Stimulated activated CD4-positive, alpha-beta T cell treated with anti-CD3 and anti-CD28 coated beads, Interleukin-12 subunit alpha, Interleukin-12 subunit beta, amount 100 ng/mL, for 4 hours (primary cell): ENCODE measurements at regions not wholly inside any gene's neighbourhood (a gene's known extent, or its start where the extent isn't known, plus 50 kb on each side); places are given as distances from the start of the nearest gene placed in this dataset.
"Not testable (repeated sequence)": the region's sequence is repeated elsewhere in the genome, so short reads cannot be mapped to it uniquely, and the experiment has no call there.

Experiments used
- DNase-seq: peaks from one replicate; pipeline ENCODE4 v3.0.0-alpha.2; 2020

- DNase-seq = no peak
Measured at GRCh38 chr21:28636752-28637691, 355.7 kb downstream of the LTN1 start.

GRCh38 chr21:28635541-28635940, 357.1 kb downstream of the LTN1 start:
- DNase-seq = no peak

- DNase-seq = no peak
Measured at GRCh38 chr21:28633839-28634555, 358.7 kb downstream of the LTN1 start.

DNA sequence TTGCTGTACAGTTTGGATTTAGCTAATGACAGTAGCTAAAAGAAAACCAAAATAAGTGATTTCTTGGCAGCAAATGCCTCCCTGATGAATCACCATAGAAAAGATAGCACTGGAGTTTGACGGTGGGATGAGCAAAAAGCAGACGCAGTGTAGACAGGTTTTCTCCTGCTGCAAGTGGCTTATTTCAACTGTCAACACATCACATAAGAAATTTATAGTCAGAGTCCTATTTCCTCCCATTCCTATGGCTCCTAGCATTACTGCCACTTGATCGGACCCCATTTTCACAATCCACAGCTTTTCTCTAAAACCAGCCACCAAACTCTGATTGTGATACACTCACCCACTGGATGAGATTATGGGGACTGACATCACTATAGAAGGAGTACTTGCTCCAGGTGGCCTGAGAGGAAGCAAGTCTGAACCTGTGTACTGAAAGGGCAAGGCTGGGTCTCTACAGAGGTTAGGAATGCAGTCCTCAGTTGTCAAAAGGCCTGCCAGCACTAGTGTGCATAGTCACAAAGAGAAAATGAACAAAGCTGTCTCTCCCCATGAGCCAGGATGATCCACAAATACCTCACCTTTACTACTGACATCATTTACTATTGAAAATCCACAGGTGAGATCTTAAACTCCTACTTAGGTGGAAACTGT, 359.8 kb downstream of the LTN1 start:
- no peak for DNase-seq

DNA sequence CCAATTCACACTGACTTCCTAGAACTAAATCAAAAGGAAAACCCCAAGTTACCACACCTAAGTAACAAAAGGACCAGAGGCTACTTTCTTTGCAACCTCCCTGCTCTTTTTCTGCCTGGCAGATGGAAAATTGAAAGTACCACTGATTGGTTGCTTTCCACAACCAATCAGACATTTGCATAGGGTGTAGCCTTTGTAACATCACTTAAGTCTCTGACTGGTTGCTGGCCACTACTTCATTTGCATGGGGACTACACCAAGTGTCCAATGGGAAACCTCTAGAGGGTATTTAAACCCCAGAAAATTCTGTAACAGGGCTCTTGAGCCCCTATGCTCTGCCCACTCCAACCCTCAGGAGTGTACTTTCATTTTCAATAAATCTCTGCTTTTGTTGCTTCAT, 365.0 kb downstream of the LTN1 start:
- DNase-seq = no peak

DNA sequence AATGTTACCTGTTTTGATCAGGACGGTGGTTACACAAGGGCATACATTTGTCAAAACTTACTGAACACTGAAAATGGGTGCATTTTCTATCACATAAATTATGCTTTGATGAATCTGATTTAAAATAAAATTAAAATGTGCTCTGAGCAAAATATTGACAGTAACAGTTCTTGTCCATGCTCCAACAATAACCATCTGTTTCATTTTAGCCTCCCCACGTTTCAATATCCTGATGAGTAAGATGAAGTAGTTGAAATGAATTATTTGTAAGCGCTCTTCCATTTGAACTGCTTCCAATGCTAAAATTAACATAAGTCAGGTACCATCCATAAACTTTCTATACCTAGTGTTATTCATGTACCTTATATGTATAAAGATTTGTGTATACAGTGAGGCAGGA, 365.4 kb downstream of the LTN1 start:
- no peak for DNase-seq

GRCh38 chr21:28624626-28625025, 368.1 kb downstream of the LTN1 start:
- no peak for DNase-seq

DNA sequence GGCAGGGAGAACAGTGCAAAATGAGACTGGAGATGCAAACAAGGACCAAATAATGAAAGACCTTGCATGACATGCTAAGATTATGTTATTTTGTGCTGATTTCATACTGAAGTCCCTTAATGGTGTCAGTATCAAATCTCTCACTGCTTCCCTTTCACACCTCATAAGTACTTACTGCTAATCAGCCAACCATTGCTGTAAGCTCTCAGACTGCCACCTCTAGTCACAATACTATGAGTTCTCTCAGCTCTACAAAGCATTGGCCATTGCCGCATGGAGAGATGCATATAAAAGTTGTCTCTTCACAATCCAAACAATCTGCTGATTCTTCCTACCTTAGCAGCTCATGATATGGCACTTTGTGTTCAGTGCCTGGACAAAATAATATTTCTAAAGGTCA, 375.4 kb downstream of the LTN1 start:
- no peak for DNase-seq

GRCh38 chr21:28615276-28615675, 377.4 kb downstream of the LTN1 start:
- DNase-seq = no peak

- no peak for DNase-seq
Measured at GRCh38 chr21:28614791-28615190, 377.9 kb downstream of the LTN1 start.

DNA sequence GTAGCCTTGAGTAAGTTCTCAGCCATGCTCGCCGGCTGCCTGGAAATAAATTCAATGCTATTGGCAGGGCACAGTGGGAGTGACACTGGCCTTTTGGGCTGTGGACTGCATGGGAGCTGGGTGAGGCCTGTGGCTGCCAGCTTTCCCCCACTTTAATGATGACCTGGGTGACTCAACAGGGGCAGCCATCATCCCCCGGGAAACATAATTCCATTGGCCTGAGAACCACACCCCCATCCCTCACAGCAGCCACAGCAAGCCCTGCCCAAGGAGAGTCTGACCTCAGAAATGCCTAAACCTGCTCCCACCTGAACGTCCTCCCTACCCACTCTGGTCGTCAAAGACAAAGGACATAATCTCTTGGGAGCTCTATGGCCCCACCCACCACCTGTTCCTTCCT, 384.0 kb downstream of the LTN1 start:
- DNase-seq = no peak

- DNase-seq = no peak
Measured at GRCh38 chr21:28607545-28607944, 385.1 kb downstream of the LTN1 start.

GRCh38 chr21:28604946-28605537, 387.6 kb downstream of the LTN1 start:
- no peak for DNase-seq

DNA sequence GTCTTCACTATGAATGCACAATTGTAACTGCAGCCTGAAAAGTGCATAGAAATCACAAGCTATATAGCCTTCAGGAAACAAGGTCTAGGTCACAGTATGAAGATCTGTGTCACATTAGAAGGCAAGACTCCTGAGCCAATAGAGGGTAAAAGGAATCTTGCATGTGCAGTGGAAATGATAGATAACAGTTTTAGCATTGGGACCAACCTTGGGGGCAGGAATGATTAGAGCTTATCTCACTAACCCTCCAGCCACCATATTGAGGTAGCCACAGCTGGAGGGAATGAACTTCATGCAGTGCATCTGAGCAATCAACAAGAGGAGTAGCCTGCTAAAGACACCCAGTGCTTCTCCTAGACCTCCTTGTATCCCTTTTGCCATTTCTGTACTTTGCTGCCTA, 390.1 kb downstream of the LTN1 start:
- no peak for DNase-seq

DNA sequence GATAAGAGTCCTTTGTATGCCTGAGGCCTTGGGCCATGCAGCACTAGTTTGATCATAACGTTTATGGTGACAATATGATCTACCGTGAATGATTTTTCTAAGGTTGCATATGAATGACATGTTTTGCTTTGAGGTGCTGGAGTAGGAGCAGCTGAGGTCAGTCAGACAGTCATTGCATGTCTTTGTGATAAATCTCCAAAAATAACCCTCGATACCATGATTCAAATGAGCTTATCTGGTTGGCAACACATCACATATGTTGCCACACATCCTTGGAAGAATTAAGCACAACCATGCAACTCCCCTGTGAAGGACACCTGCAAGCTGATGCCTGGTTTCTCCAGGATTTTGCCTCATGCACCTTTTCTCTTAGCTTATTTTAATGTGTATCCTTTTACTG, 394.5 kb downstream of the LTN1 start:
- DNase-seq = no peak

- no peak for DNase-seq
Measured at GRCh38 chr21:28592205-28592865, 400.3 kb downstream of the LTN1 start.

DNA sequence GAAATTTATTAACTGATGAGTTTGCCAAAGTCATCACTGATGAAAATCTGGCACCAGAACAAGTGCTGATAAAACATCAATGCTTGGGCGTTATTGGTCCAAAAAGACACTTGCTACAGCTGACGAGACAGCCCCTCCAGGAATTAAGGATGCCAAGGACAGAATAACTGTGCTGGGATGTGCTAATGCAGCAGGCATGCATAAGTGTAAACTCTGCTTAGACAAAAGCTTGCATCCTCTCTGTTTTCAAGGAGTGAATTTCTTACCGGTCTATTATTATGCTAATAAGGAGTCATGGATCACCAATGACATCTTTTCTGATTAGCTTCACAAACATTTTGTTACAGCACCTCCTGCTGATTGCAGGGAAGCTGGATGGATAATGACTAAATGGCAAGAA, 402.0 kb downstream of the LTN1 start:
- no peak for DNase-seq

GRCh38 chr21:28590026-28590425, 402.7 kb downstream of the LTN1 start:
- DNase-seq = no peak

DNA sequence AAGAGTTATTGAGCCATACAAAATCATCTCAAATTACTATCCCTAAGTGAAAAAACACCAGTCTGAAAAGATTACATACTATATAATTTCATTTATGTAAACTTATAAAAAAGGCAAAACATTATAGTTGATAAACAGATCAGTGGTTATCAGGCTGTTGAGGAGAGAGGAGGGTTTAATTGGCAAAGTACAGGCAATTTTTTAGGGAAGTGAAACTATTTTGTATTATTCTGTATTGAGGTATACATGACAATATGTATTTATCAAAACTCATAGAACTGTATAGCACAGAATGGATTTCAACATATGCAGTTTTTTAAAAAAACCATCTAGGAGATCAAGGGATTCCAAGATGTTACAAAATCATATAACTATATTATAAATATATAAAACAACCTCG, 403.7 kb downstream of the LTN1 start:
- no peak for DNase-seq

- DNase-seq = no peak
Measured at GRCh38 chr21:28587748-28588147, 404.9 kb downstream of the LTN1 start.

DNA sequence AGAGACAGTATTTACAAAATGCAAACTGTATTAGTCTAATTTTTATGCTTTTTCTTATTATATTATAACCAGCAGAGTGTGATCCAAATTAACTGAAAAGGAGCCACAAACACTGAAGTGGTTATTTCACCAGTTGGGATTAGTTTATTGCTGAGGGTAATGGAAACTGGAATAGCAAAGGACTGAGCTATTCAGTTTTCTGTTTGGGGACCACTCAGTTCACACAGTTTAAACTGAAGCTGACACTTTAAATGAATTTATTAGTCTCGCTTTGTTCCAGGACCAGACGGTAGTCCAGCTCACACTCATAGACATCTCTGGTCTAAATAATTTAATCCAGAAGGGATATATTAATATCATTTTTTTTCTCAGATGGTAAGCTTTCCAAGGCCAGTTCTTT, 410.7 kb downstream of the LTN1 start:
- DNase-seq = no peak

GRCh38 chr21:28581311-28581731, 411.4 kb downstream of the LTN1 start:
- not testable (repeated sequence) for DNase-seq

- DNase-seq = no peak
Measured at GRCh38 chr21:28580585-28580984, 412.1 kb downstream of the LTN1 start.
